Fibroblast of skin of left biceps (primary cell): ENCODE measurements at regions not wholly inside any gene's neighbourhood (a gene's known extent, or its start where the extent isn't known, plus 50 kb on each side); places are given as distances from the start of the nearest gene placed in this dataset.
A peak's percentile ranks its signal among the peaks of the same experiment; 100 is the strongest.

ENCODE experiments used
- DNase-seq, 2 experiments: peaks; one replicate each; pipeline ENCODE4 v3.0.0-alpha.2; 2013; ENCODE audit warnings: low read depth in 2 of 2

DNA sequence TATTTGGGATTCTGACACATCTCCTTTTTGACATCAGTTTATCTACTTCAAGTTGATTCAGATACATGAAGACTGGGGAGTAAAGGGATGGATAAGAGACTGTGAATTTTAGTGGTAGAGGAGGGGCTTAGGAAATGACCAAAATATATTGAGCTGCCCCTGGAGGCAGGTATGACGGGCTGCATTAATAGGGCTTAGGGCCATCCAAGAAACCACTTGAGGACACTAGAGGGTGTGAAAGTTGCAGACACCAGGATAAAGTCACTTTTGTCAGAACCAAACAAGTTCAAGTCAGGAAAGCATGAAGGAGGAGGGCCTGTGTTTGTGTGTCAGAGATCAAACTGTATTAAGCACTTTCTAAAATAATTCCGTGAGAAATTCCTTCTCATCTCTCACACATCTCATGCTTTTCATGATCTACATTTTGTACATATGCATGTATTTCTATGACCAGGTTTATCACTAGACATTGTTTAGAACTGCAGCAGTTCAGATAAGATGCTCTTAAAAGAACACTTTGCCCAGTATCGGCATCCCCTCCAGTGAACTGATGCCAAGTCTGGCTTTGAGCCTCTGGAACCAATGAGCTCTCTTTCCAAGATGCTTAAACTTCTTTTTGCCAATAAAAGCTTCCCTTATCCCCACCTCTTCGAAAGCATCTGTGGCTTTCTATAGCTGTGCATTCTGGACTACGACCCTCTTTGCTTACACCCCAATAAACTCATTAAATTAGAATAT lies 136.9 kb downstream of the SLC38A1 start:
- no peak for DNase-seq

GRCh38 chr12:46127656-46128055 lies 137.3 kb upstream of the SCAF11 start:
- DNase-seq = no peak

DNA sequence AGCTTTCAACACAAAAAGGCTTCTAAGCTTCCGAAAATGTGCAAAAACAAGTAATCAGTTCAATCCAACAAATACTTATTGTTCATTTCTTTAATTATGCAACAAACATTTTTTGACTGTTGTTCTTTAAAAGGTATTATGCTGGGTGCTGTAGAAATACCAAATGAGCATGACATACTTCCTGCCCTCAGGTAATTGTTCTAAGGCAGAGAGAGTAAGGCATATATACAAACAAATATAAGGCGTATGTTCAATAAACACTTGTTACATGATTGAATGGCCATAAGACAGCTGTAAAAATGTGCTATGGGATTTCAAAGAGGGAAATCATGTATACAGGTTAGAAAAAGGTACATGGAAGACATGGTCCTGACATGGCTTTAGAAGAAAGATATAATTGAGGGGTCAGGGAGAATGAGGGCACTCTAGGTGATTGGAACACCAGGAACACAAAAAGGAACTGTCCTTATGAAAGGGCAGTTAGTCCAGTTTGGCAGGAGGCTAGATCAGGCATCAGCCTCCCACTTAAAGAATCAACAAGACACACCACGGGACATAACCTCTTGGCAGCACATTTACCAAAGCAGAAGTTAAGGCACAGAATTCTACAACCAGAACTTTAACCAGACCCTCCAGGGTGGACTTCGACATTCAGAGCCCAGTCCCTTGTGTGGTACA lies 135.8 kb upstream of the SCAF11 start:
- no peak for DNase-seq

DNA sequence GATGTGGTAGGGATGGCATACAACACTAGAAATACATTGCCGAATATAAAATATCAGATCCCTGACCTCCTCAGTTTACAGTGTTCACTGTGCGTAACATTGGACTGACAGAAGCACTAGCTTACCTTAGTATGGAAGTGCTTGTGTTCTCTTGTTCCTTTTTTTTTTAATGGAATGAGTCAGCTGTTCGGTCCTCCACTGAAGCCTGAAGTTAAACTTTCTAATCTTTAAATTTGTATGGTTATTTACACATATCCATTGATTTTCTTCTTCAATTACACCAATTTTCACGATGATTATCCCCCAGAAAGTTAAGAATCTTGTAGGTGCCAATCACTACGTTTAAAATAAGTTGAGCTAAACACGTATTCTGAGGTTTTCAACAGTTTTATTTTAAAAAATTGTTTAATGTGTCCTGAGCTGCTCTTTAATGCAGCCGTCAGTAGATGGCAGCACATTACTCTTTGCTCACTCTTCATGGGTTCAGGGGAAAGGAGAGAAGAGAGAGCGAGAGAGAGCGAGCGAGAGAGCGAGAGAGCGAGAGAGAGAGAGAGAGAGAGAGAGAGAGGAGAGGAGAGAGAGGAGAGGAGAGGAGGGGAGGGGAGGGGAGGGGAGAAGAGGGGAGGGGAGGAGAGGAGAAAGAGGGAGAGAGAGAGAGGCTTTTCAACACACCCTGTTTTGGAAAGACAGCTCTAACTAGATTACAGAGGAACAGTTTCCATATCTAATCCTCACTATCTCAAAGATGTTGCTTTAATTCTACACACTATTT lies 134.7 kb upstream of the SCAF11 start:
- peak; percentile 71 to 74 for DNase-seq

DNA sequence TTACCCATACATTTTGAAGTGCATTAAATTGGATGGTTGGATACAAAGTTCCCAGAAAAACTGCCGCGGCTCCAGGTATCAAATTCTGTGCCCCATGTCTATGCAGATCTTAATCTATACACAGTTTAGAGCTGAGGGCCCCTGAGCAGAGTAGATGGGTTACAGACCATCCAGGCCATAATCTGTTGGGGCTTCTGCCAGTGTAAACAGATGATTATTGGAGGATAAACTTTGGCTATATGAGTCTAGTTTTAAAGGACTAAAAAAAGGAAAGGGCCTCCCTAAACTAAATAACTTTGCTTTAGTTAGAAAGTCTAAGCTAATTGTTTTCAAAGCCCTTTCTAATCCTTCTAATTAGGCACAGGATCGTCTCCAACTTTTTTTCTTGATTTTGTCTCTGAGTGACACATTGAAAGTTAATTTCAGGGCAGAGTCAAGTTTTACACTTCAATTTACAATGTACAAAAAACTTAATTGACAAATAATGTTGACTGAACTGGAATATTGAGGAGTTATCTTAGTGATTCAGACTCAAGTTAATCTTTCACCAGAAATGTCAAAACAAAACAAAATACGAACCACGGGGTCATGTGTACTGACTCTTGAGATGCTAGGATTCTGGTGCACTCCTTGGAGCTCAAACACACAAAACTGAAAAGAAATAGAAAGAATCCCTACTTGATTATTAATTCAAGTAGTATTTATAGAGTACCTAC lies 133.9 kb upstream of the SCAF11 start:
- DNase-seq = no peak

DNA sequence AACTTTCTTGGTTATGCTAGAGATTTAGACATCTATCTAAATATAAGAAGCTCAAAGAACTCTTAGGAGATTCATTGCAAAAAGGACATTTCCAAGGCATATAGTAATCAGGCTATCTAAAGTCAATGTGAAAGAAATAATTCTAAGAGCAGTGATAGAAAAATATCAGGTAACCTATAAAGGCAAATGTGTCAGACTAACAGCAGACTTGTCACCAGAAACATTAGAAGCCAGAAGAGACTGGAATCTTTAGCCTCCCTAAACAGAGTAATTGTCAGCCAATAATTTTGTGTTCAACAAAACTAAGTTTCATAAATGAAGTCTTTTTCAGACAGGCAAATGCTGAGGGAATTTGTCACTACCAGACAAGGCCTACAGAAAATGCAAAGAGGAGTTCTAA lies 122.0 kb upstream of the SCAF11 start:
- DNase-seq = no peak

DNA sequence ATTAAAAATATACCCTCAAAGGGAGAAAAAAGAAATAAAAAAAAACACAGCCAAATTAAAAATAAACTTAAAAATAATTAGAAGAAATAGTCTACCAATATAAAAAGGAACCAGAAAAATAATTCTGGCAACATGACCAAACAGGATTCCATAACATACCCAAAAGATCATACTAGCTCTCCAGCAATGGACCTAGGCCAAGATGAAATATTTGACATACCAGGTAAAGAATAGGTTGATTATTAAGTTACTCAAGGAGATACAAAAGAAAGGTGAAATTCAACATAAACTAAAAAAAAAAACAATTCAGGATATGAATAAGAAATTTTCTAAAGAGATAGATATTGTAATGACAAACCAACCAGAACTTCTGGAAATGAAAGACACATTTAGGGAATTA lies 121.3 kb upstream of the SCAF11 start:
- no peak for DNase-seq

- no peak for DNase-seq
These were observed 120.7 kb upstream of the SCAF11 start for GRCh38 chr12:46110928-46111699.

- DNase-seq = no peak
These were observed 119.8 kb upstream of the SCAF11 start for GRCh38 chr12:46110223-46110611.

GRCh38 chr12:46109343-46110222 lies 119.2 kb upstream of the SCAF11 start:
- DNase-seq = no peak

DNA sequence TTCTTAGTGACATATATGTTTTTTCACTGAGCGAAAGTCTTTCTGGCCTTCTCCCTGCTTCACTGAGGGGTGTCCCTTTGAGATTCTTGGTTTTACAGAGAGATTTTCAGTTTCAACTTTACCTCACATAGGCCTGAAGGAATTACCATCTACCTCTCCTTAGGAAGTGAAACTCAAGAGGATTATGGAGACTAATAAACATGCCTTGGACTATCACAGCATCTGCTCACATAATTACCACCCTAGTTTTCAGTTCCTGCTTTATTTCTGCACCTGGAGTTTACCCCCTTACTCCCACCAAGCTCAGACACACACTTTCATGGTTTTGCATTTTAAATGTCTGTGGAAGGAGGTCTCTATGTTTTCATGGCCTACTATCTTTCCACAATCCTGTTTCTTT lies 118.3 kb upstream of the SCAF11 start:
- DNase-seq = no peak

GRCh38 chr12:46107591-46107990 lies 117.2 kb upstream of the SCAF11 start:
- no peak for DNase-seq

GRCh38 chr12:46105735-46106134 lies 115.4 kb upstream of the SCAF11 start:
- no peak for DNase-seq

GRCh38 chr12:46103559-46104383 lies 113.4 kb upstream of the SCAF11 start:
- DNase-seq = no peak

GRCh38 chr12:46101485-46101869 lies 111.1 kb upstream of the SCAF11 start:
- DNase-seq = no peak

DNA sequence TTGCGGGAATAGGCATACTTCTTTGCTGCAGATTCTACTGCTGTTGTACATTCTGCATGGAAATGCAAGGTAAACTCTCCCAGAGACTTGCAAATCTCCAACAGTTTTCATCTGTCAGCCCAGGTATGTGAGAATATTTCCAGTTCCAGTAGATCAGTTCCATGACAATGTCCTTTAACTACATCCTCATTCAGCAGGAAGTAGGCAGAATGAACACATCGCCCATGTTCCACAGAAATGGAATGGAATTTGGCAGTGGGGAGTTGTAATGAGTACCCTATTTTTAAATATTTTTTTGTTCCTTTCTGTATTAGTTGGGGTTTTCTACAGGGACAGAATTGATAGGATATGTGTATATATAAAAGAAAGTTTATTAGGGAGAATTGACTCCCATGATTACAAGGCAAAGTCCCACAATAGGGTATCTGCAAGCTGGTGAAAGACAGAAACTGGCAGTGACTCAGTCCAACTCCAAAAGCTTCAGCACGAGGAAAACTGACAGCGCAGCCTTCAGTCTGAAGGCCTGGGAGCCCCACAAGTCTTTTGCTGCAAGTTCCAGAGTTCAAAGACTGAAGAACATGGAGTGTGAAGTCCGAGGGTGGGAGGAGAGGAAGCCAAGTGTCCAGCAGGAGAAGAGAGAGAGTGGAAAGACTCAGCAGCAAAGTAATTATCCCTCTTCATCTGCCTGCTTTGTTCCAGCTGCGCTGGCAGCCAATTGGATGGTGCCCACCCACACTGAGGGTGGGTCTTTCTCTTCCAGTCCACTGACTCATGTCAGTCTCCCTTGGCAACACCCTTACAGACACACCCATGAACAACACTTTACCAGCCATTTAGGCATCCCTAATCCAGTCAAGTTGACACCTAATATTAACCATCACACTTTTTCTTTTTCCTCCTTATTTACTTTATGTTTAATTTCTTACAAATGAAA lies 110.4 kb upstream of the SCAF11 start:
- DNase-seq = no peak

DNA sequence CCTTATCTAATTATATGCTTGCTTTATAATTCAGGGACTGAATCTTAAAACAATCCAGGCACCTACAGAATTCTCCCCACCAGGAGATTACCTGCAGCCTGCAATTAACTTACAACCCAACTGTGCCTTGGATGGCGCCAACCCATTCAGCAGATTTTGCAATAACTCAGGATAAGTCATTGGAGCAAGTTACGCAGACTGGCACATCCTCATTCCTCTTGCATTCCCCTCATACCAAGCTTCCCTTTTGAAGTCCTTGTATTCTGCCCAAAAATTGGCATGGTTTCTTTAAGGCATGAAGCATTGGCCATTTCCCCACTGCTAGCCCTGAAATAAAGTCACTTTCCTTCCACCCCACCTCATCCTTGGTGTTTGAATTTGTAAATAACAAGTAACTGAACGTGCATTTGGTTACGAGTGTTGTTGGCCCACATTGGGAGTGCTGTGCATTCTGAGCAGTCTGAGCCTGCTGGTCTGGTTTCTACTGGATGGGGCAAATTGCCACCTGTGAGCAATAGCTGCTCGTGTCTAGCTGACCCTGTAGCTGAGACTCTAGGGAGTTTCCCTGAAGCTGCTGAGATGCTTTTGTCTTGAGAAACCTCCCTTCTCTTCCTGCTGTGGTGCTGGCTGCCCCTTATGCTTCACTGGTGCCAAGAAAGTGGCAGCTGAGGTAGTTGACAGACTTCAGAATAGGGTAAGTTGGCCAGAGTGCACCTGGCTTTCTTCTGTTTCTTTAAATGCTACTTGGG lies 99.2 kb upstream of the SCAF11 start:
- no peak for DNase-seq
